T-helper 1 cell treated with Interleukin-12 subunit alpha and Interleukin-12 subunit beta and Interleukin-4 antibody, amounts not matched to agents 30 μg/mL and 1 μg/mL, for 36 hours (primary cell): ENCODE measurements at regions not wholly inside any gene's neighbourhood (a gene's known extent, or its start where the extent isn't known, plus 50 kb on each side); places are given as distances from the start of the nearest gene placed in this dataset.
"Not testable (repeated sequence)": the region's sequence is repeated elsewhere in the genome, so short reads cannot be mapped to it uniquely, and the experiment has no call there.

Experiments used
- H3K27ac Mint-ChIP-seq: one replicate; pipeline ENCODE4 v1.8.0; 2021; ENCODE audit warnings: mild to moderate bottlenecking, mixed read lengths
- H3K27me3 Mint-ChIP-seq: one replicate; pipeline ENCODE4 v1.8.0; 2021; ENCODE audit warnings: low read depth, mixed read lengths
- H3K36me3 Mint-ChIP-seq: one replicate; pipeline ENCODE4 v1.8.0; 2021; ENCODE audit warnings: low read depth, mixed read lengths
- H3K4me1 Mint-ChIP-seq: one replicate; pipeline ENCODE4 v1.8.0; 2021; ENCODE audit warnings: low read depth, mixed read lengths
- H3K4me3 Mint-ChIP-seq: one replicate; pipeline ENCODE4 v1.8.0; 2021; ENCODE audit warnings: mild to moderate bottlenecking, moderate library complexity, mixed read lengths
- H3K9me3 Mint-ChIP-seq: one replicate; pipeline ENCODE4 v1.8.0; 2021; ENCODE audit warnings: mixed read lengths

- H3K36me3 Mint-ChIP-seq = no peaks in the 10 kb centered on the region
- H3K27me3 Mint-ChIP-seq = no peaks in the 10 kb centered on the region
- H3K9me3 Mint-ChIP-seq = no peaks in the 10 kb centered on the region
- no peak overlapping the region for H3K4me3 Mint-ChIP-seq
- H3K27ac Mint-ChIP-seq = no peak overlapping the region
- no peaks in the 10 kb centered on the region for H3K4me1 Mint-ChIP-seq
Measured at GRCh38 chr17:70499067-70499786, 329.9 kb downstream of the KCNJ2 start.

DNA sequence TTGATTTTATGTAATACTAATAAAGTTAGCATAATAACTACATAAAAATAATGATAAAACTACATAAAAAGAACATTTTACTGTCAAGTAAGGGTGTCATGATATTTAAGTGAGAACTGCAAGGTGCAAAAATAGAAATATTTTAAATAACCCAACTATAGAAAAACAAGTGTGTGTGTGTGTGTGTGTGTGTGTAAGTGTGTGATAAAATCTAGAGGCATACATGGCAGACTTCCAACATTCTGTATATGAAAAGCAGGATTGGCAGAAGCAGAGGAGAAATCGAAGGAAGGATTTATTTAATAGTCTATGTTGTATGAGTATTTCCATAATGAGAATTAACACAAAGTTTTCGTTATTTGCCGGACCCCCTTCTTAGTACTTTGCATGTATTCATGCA is 334.1 kb downstream of the KCNJ2 start:
- H3K27me3 Mint-ChIP-seq = no peaks in the 10 kb centered on the region
- H3K27ac Mint-ChIP-seq = no peak overlapping the region
- no peaks in the 10 kb centered on the region for H3K4me1 Mint-ChIP-seq
- H3K4me3 Mint-ChIP-seq = no peak overlapping the region
- H3K36me3 Mint-ChIP-seq = no peaks in the 10 kb centered on the region
- no peaks in the 10 kb centered on the region for H3K9me3 Mint-ChIP-seq

DNA sequence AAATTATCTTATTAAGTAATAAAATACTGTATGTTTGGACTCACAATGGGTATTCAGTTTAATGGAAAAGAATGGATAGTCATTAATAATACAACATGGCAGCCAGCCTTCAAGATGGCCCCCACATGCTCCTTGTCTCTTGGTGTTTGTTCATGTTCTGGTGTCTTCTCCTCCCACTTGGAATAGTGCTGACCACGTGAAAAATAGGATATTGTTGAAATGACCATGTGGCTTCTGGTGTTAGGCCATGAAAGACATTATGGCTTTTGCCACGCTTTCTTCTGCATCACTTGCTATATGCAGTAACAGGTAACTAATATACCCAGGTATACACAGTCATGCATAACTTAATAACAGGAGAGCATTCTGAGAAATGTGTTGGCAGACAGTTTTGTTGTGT is 341.0 kb downstream of the KCNJ2 start:
- H3K4me1 Mint-ChIP-seq = no peaks in the 10 kb centered on the region
- H3K27me3 Mint-ChIP-seq = no peaks in the 10 kb centered on the region
- H3K27ac Mint-ChIP-seq = no peak overlapping the region
- H3K36me3 Mint-ChIP-seq = no peaks in the 10 kb centered on the region
- no peak overlapping the region for H3K4me3 Mint-ChIP-seq
- no peaks in the 10 kb centered on the region for H3K9me3 Mint-ChIP-seq

- Mint-ChIP-seq H3K9me3 (no peaks in the 10 kb centered on the region), H3K4me3 (no peak overlapping the region), H3K27ac (no peak overlapping the region), H3K36me3 (no peaks in the 10 kb centered on the region), H3K4me1 (no peaks in the 10 kb centered on the region), H3K27me3 (no peaks in the 10 kb centered on the region)
Measured at GRCh38 chr17:70517816-70518215, 348.5 kb downstream of the KCNJ2 start.

- H3K27me3 Mint-ChIP-seq = no peaks in the 10 kb centered on the region
- no peak overlapping the region for H3K4me3 Mint-ChIP-seq
- H3K36me3 Mint-ChIP-seq = no peaks in the 10 kb centered on the region
- H3K4me1 Mint-ChIP-seq = no peaks in the 10 kb centered on the region
- no peak overlapping the region for H3K27ac Mint-ChIP-seq
- H3K9me3 Mint-ChIP-seq = no peaks in the 10 kb centered on the region
Measured at GRCh38 chr17:70519300-70519699, 350.0 kb downstream of the KCNJ2 start.

- no peaks in the 10 kb centered on the region for H3K4me1 Mint-ChIP-seq
- H3K9me3 Mint-ChIP-seq = no peaks in the 10 kb centered on the region
- H3K4me3 Mint-ChIP-seq = no peak overlapping the region
- H3K27me3 Mint-ChIP-seq = no peaks in the 10 kb centered on the region
- H3K36me3 Mint-ChIP-seq = no peaks in the 10 kb centered on the region
- H3K27ac Mint-ChIP-seq = no peak overlapping the region
Measured at GRCh38 chr17:70520447-70520846, 351.1 kb downstream of the KCNJ2 start.

- no peaks in the 10 kb centered on the region for H3K4me1 Mint-ChIP-seq
- no peak overlapping the region for H3K27ac Mint-ChIP-seq
- H3K27me3 Mint-ChIP-seq = no peaks in the 10 kb centered on the region
- no peak overlapping the region for H3K4me3 Mint-ChIP-seq
- H3K36me3 Mint-ChIP-seq = no peaks in the 10 kb centered on the region
- no peaks in the 10 kb centered on the region for H3K9me3 Mint-ChIP-seq
Measured at GRCh38 chr17:70520956-70521355, 351.6 kb downstream of the KCNJ2 start.

- no peaks in the 10 kb centered on the region for H3K36me3 Mint-ChIP-seq
- no peaks in the 10 kb centered on the region for H3K27me3 Mint-ChIP-seq
- H3K4me3 Mint-ChIP-seq = no peak overlapping the region
- H3K27ac Mint-ChIP-seq = no peak overlapping the region
- H3K9me3 Mint-ChIP-seq = no peaks in the 10 kb centered on the region
- no peaks in the 10 kb centered on the region for H3K4me1 Mint-ChIP-seq
Measured at GRCh38 chr17:70521821-70522256, 352.5 kb downstream of the KCNJ2 start.

DNA sequence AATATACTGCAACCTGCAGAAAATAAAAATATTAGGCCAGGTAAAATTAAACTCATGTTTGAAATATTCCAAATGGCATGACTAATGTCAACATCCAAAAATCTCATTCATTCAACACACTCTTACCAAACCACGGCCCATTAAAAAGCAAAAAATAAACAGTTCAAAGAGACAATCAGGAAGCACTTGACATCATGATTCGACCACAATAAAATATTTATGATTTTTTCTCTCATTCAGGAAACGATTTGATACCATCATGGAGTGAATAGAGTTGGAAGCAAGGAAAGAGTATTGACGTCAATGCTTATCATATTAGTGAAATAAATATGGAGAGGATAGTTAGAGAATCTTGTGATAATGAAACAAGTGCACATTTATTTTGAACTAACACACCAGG is 354.1 kb downstream of the KCNJ2 start:
- Mint-ChIP-seq H3K27ac (no peak overlapping the region), H3K27me3 (no peaks in the 10 kb centered on the region), H3K36me3 (no peaks in the 10 kb centered on the region), H3K4me1 (no peaks in the 10 kb centered on the region), H3K9me3 (no peaks in the 10 kb centered on the region), H3K4me3 (no peak overlapping the region)

DNA sequence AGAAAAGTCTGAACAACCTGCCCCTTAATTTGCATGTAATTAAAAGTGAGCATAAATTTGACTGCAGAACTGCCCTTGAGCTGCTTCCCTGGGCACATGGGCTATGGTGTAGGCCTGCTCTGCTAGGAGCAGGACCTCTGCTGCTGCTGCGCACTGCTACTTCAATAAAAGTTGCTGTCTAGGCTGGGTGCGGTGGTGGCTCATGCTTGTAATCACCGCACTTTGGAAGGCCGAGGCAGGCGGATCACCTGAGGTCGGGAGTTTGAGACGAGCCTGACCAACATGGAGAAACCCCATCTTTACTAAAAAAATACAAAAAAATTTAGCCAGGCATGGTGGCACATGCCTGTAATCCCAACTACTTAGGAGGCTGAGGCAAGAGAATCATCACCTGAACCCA is 355.7 kb downstream of the KCNJ2 start:
- H3K9me3 Mint-ChIP-seq, H3K27me3 Mint-ChIP-seq, H3K27ac Mint-ChIP-seq, H3K4me1 Mint-ChIP-seq, H3K36me3 Mint-ChIP-seq, H3K4me3 Mint-ChIP-seq: not testable (repeated sequence)

DNA sequence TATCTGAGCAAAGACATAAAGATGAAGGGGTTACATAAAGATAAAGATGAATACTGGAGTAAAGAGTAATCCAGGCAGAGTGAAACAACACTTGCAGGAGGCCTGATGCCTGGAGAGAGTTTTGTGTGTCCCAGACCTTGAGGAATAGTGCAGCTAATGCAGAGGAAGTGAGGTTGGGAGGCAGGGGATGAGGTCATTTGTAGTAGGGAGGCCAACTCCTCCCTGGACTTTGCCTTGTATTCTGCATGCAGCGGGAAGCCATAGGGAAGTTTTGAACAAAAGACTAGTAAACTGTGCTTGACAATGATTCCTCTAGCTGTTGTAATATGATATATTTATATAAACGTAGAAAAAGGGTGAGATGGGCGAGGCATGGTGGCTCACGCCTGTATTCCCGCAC is 356.6 kb downstream of the KCNJ2 start:
- no peaks in the 10 kb centered on the region for H3K36me3 Mint-ChIP-seq
- no peaks in the 10 kb centered on the region for H3K27me3 Mint-ChIP-seq
- H3K27ac Mint-ChIP-seq = no peak overlapping the region
- no peak overlapping the region for H3K4me3 Mint-ChIP-seq
- H3K4me1 Mint-ChIP-seq = no peaks in the 10 kb centered on the region
- no peaks in the 10 kb centered on the region for H3K9me3 Mint-ChIP-seq

DNA sequence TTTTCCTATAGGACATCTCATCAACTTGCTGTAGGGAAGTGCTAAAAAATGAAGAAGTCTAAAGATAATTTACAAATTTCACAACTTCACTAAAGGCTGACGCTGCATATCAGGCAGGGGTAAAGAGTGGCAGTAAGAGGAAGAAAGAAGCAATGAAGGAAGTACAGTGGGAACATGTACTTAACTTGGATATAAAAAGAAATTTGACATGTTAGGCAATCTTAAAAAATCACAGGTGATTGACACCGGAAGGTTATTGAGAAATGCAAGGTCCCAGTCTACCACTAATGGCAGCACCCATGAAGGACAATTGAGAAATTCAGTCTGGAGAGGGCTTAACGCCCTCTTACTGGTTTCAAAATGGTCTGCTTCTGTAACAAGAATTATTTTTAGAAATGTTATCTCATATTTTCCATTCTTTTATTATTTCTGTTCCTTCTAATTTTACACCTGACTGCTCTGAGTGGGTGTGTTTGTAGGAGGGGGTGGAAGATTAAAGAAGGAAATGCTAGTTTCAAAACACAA is 358.1 kb downstream of the KCNJ2 start:
- H3K9me3 Mint-ChIP-seq = no peaks in the 10 kb centered on the region
- H3K36me3 Mint-ChIP-seq = no peaks in the 10 kb centered on the region
- no peaks in the 10 kb centered on the region for H3K27me3 Mint-ChIP-seq
- no peak overlapping the region for H3K4me3 Mint-ChIP-seq
- no peaks in the 10 kb centered on the region for H3K4me1 Mint-ChIP-seq
- H3K27ac Mint-ChIP-seq = no peak overlapping the region

DNA sequence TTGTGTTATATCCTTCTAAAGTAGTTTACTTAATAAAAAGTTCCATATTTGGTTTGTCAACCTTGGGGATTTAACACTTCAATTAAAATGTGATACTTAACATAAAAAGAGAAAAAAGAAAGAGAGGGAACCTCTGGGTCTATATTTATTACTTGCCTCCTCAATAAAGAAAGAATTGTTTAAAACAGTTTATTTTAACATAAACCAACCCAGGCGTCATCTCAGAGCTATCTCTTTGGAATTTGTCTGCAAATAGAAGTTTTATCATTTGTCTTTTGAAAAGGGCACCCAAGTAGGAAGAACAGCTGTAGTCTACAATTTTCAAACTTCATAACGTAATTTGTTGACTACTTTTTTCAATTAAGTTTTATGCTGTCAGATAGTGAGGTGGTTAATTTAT is 364.1 kb downstream of the KCNJ2 start:
- H3K9me3 Mint-ChIP-seq = no peaks in the 10 kb centered on the region
- H3K36me3 Mint-ChIP-seq = no peaks in the 10 kb centered on the region
- no peaks in the 10 kb centered on the region for H3K4me1 Mint-ChIP-seq
- no peak overlapping the region for H3K27ac Mint-ChIP-seq
- no peak overlapping the region for H3K4me3 Mint-ChIP-seq
- H3K27me3 Mint-ChIP-seq = no peaks in the 10 kb centered on the region

DNA sequence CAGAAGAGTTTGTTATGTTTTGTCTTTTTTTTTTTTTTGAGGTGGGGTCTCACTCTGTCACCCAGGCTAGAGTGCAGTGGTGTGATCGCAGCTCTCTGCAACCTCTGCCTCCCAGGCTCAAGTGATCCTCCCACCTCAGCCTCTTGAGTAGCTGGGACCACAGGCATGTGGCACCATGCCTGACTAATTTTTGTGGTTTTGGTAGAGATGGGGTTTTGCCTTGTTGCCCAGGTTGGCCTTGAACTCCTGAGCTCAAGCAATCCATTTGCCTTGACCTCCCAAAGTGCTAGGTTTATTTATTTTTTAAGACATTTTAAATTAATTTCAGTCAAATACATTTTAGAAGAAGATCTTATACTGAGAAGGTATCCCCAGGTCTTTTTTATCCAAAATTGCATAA is 366.7 kb downstream of the KCNJ2 start:
- Mint-ChIP-seq H3K27ac (no peak overlapping the region), H3K9me3 (no peaks in the 10 kb centered on the region), H3K36me3 (no peaks in the 10 kb centered on the region), H3K27me3 (no peaks in the 10 kb centered on the region), H3K4me1 (no peaks in the 10 kb centered on the region), H3K4me3 (no peak overlapping the region)

DNA sequence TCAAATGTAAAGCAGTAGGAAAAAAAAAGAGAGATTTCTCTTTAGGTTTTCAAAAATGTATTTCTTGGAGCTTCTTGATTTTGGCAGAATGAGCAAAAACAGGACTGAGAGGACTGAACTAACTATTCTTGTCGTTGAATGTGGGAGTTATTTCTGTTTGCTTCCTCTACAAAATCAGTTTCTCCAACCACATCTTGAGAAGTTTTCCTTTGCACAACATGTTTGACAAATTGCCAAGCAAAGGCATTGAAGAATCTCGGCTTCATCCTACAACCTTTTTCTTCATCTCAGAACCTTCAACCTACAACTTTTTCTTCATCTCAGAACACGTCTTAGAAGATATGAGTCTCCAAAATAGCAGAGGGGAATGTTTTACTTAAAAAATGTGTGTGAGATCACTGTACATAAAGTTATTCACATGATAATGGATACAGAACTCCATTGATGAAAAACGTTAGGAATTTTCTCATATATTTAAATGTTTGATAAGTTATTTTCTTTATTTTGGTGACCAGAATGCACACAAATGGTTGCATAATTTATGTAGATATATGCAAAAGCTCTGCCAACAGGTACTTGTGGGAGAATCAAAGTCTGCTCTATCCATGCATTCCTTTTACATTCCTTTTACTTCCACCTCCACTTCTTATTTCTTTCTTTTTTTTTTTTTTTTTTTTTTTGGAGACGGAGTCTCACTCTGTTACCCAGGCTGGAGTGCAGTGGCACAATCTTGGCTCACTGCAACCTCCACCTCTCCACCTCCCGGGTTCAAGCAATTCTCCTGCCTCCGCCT is 370.0 kb downstream of the KCNJ2 start:
- Mint-ChIP-seq H3K27me3 (no peaks in the 10 kb centered on the region), H3K9me3 (no peaks in the 10 kb centered on the region), H3K27ac (no peak overlapping the region), H3K4me3 (no peak overlapping the region), H3K36me3 (no peaks in the 10 kb centered on the region), H3K4me1 (no peaks in the 10 kb centered on the region)
